H1 (cell line): ENCODE measurements at regions not wholly inside any gene's neighbourhood (a gene's known extent, or its start where the extent isn't known, plus 50 kb on each side); places are given as distances from the start of the nearest gene placed in this dataset.

Experiments
- CTCF ChIA-PET: fragments of 300-600 bp; sonication (Branson Sonifier 250); formaldehyde crosslinking; loops from one replicate; lab custom pipeline; 2021; ENCODE audit not compliant: partially characterized antibody; lab: Charles Lee
- POLR2A ChIA-PET: fragments of 300-600 bp; sonication (Branson Sonifier 250); formaldehyde crosslinking; loops from one replicate; lab custom pipeline; 2021; ENCODE audit warnings: inconsistent platforms; ENCODE audit not compliant: partially characterized antibody; lab: Charles Lee
- DNase-seq, 2 experiments: peaks; one replicate each; pipeline versions ENCODE4 v3.0.0 to v3.0.0-alpha.2; 2010 to 2022; ENCODE audit warnings: low spot score in 2 of 2, low read depth in 1 of 2, mixed read lengths in 1 of 2
- FAIRE-seq: peaks from 2 replicates; lab custom pipeline; 2011; peaks lifted over from hg19 to GRCh38; lab: Jason Lieb, UNC
- H2AFZ ChIP-seq: 2 replicates; pipeline ENCODE4 v1.8.1; 2012; ENCODE audit warnings: low read length, inconsistent platforms
- H2AK5ac ChIP-seq: 2 replicates; pipeline ENCODE4 v1.6.1; 2013; ENCODE audit warnings: low read depth, low read length
- H2BK120ac ChIP-seq: replicated peaks from 2 replicates; pipeline ENCODE3; 2013; ENCODE audit warnings: low read depth, low read length, inconsistent platforms
- H2BK12ac ChIP-seq: 2 replicates; pipeline ENCODE4 v1.6.1; 2013; ENCODE audit warnings: low read depth, low read length
- H2BK15ac ChIP-seq: 2 replicates; pipeline ENCODE4 v1.6.1; 2013; ENCODE audit warnings: low read length
- H2BK20ac ChIP-seq: 2 replicates; pipeline ENCODE4 v1.6.1; 2013; ENCODE audit warnings: low read length
- H2BK5ac ChIP-seq: 2 replicates; pipeline ENCODE4 v1.6.1; 2013; ENCODE audit warnings: low read depth, low read length
- H3K14ac ChIP-seq: 2 replicates; pipeline ENCODE4 v1.6.1; 2013; ENCODE audit warnings: inconsistent platforms; ENCODE audit not compliant: insufficient read length
- H3K18ac ChIP-seq: 2 replicates; pipeline ENCODE4 v1.6.1; 2013; ENCODE audit warnings: low read length; ENCODE audit errors: extremely low read depth
- H3K23ac ChIP-seq: 2 replicates; pipeline ENCODE4 v1.6.1; 2013; ENCODE audit warnings: inconsistent platforms; ENCODE audit not compliant: insufficient read length
- H3K23me2 ChIP-seq: 2 replicates; pipeline ENCODE4 v1.6.1; 2013; ENCODE audit warnings: low read depth, low read length
- H3K27ac ChIP-seq: 2 replicates; pipeline ENCODE4 v1.6.1; 2011; ENCODE audit warnings: low read depth, low read length, inconsistent platforms
- H3K27me3 ChIP-seq, 4 experiments: replicated peaks in 1 of 4; 1 replicate in 1 of 4; 2 replicates in 3 of 4; pipeline versions ENCODE4 v1.6.1 to v1.8.1; 2011 to 2013; ENCODE audit warnings: low read length in 3 of 4, mild to moderate bottlenecking in 3 of 4, inconsistent platforms in 2 of 4, mixed read lengths in 2 of 4, moderate library complexity in 1 of 4; ENCODE audit not compliant: control insufficient read depth in 3 of 4, insufficient read depth in 3 of 4; ENCODE audit errors: extremely low read depth in 1 of 4
- H3K36me3 ChIP-seq, 4 experiments: 2 replicates each; pipeline versions ENCODE4 v1.6.1 to v1.8.1; 2011 to 2013; ENCODE audit warnings: mild to moderate bottlenecking in 4 of 4, low read length in 3 of 4, moderate library complexity in 2 of 4, control low read depth in 1 of 4, inconsistent platforms in 1 of 4; ENCODE audit not compliant: insufficient read depth in 4 of 4, control insufficient read depth in 2 of 4
- H3K4ac ChIP-seq: replicated peaks from 2 replicates; pipeline ENCODE3; 2013; ENCODE audit warnings: low read length, low read depth, mixed read lengths, inconsistent platforms; ENCODE audit not compliant: insufficient read length
- H3K4me1 ChIP-seq, 4 experiments: replicated peaks in 1 of 4; 1 replicate in 1 of 4; 2 replicates in 3 of 4; pipeline versions ENCODE4 v1.6.1 to v1.8.1; 2011 to 2013; ENCODE audit warnings: low read length in 3 of 4, inconsistent platforms in 2 of 4, mixed read lengths in 1 of 4; ENCODE audit not compliant: insufficient read depth in 4 of 4, control insufficient read depth in 3 of 4
- H3K4me2 ChIP-seq, 2 experiments: 2 replicates each; pipeline versions ENCODE4 v1.6.1 to v1.8.1; 2011 to 2013; ENCODE audit warnings: low read depth in 2 of 2, low read length in 2 of 2, control low read depth in 1 of 2, inconsistent platforms in 1 of 2, mild to moderate bottlenecking in 1 of 2; ENCODE audit not compliant: insufficient read depth in 1 of 2
- H3K4me3 ChIP-seq, 4 experiments: fragments of 200-600, 300-600 bp in 1 of 4; sonication (generic), shearing (Covaris generic), sonication (Bioruptor Twin) in 1 of 4; 2 replicates each; pipeline versions ENCODE4 v1.5.1 to v1.8.1; 2011 to 2016; ENCODE audit warnings: low read length in 4 of 4, low read depth in 3 of 4, control low read depth in 2 of 4, inconsistent platforms in 2 of 4, mild to moderate bottlenecking in 2 of 4, mixed read lengths in 1 of 4, moderate library complexity in 1 of 4; ENCODE audit not compliant: insufficient read depth in 2 of 4; ENCODE audit errors: extremely low read depth in 1 of 4
- H3K56ac ChIP-seq: replicated peaks from 2 replicates; pipeline ENCODE3; 2013; ENCODE audit warnings: low read depth, mild to moderate bottlenecking, mixed read lengths, low read length, inconsistent platforms; ENCODE audit not compliant: insufficient read length
- H3K79me1 ChIP-seq: 2 replicates; pipeline ENCODE4 v1.6.1; 2013; ENCODE audit warnings: low read depth, low read length, control low read depth
- H3K79me2 ChIP-seq, 2 experiments: 2 replicates each; pipeline versions ENCODE4 v1.6.1 to v1.8.1; 2012 to 2013; ENCODE audit warnings: low read length in 2 of 2, mild to moderate bottlenecking in 2 of 2, inconsistent platforms in 1 of 2; ENCODE audit not compliant: insufficient read depth in 2 of 2, control insufficient read depth in 1 of 2
- H3K9ac ChIP-seq, 4 experiments: replicated peaks in 1 of 4; 1 replicate in 1 of 4; 2 replicates in 3 of 4; pipeline versions ENCODE4 v1.6.1 to v1.8.1; 2011 to 2013; ENCODE audit warnings: low read depth in 3 of 4, low read length in 3 of 4, control low read depth in 2 of 4, mild to moderate bottlenecking in 2 of 4, moderate library complexity in 2 of 4, inconsistent platforms in 1 of 4; ENCODE audit errors: extremely low read depth in 1 of 4
- H3K9me3 ChIP-seq, 2 experiments: 2 replicates each; pipeline versions ENCODE4 v1.6.1 to v1.8.1; 2012 to 2013; ENCODE audit warnings: mild to moderate bottlenecking in 2 of 2, moderate library complexity in 2 of 2, control low read depth in 1 of 2, inconsistent platforms in 1 of 2, low read depth in 1 of 2, low read length in 1 of 2, mixed read lengths in 1 of 2; ENCODE audit not compliant: insufficient read depth in 2 of 2
- H4K20me1 ChIP-seq, 2 experiments: replicated peaks in 1 of 2; 2 replicates each; pipeline versions ENCODE3 to v1.8.1; 2011 to 2013; ENCODE audit warnings: inconsistent platforms in 2 of 2, low read length in 2 of 2, mild to moderate bottlenecking in 1 of 2; ENCODE audit not compliant: insufficient read depth in 2 of 2, control insufficient read depth in 1 of 2
- H4K5ac ChIP-seq: 2 replicates; pipeline ENCODE4 v1.6.1; 2013; ENCODE audit warnings: low read length, low read depth, mixed read lengths, inconsistent platforms; ENCODE audit not compliant: insufficient read length
- H4K8ac ChIP-seq: 2 replicates; pipeline ENCODE4 v1.8.0; 2013; ENCODE audit warnings: mild to moderate bottlenecking, moderate library complexity, low read length, inconsistent platforms; ENCODE audit not compliant: insufficient read depth; ENCODE audit errors: extremely low read depth
- H4K91ac ChIP-seq: replicated peaks from 2 replicates; pipeline ENCODE3; 2013; ENCODE audit warnings: low read length, mixed read lengths, inconsistent platforms; ENCODE audit not compliant: insufficient read length
- CHD1 ChIP-seq: IDR thresholded peaks from 2 replicates; pipeline ENCODE4 v1.6.1; 2012; ENCODE audit warnings: low read depth, low read length, improper control_type of control experiment
- SAP30 ChIP-seq: fragments of 300-600 bp; sonication (generic); IDR thresholded peaks from 2 replicates; pipeline ENCODE4 v1.7.1; 2012; ENCODE audit warnings: low read length, moderate library complexity, mild to moderate bottlenecking, inconsistent platforms; ENCODE audit not compliant: insufficient read depth, insufficient replicate concordance
- SIX5 ChIP-seq: IDR thresholded peaks from 2 replicates; pipeline ENCODE4 v1.6.1; 2011; ENCODE audit warnings: mild to moderate bottlenecking, low read depth, low read length
- TCF12 ChIP-seq: IDR thresholded peaks from 2 replicates; pipeline ENCODE4 v1.6.1; 2011; ENCODE audit warnings: low read depth, mild to moderate bottlenecking, low read length
- YY1 ChIP-seq: IDR thresholded peaks from 2 replicates; pipeline ENCODE4 v1.6.1; 2011; ENCODE audit warnings: low read depth, mild to moderate bottlenecking, low read length
- WGBS, 2 experiments: shearing (Covaris generic) in 1 of 2; methylation state at CpG; one replicate each; pipeline versions ENCODE4 v1.1.6 to v1.1.7; 2013 to 2015; ENCODE audit warnings: low lambda C conversion rate in 2 of 2, mixed read lengths in 2 of 2, inconsistent platforms in 1 of 2, low coverage in 1 of 2, missing lambda C conversion rate in 1 of 2; ENCODE audit not compliant: insufficient replicate concordance in 2 of 2, insufficient coverage in 1 of 2, insufficient read length in 1 of 2; ENCODE audit errors: extremely low coverage in 1 of 2, missing lambda C conversion rate in 1 of 2; 5-methylcytosine and 5-hydroxymethylcytosine counted together

DNA sequence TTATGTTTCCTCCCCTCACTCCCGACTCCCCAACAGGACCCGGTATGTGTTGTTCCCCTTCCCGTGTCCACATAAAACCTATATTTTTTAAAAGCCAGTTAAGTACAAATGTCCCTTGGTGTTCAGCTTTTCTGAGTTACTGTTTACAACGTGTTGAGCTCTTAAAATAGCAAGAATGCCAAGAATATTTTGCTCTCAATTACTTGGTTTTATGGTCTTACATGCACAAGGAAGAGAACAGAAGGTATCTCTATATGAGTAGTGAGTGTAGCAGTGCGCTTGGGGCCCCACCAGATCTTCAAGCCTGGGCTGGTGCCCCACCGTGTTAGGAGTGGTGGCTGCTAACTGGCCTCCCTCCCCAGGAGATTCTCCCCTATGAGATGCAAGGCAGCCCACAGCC, 75.3 kb downstream of the RIN2 start:
- no peak overlapping the region for H3K4me3 ChIP-seq
- ChIA-PET CTCF (interaction anchor here (0.7 kb wide), 1 partner anchor 37 kb away, joined by 3 read pairs; no protein-coding TSS in a partner anchor), POLR2A (no interaction called here)
- H3K27ac ChIP-seq: no peak overlapping the region
- no peak overlapping the region for H2BK120ac ChIP-seq
- no peak overlapping the region for H2AFZ ChIP-seq
- no peaks in the 10 kb centered on the region for H3K27me3 ChIP-seq
- FAIRE-seq (no peak), DNase-seq (no peak)
- no peak overlapping the region for H3K23ac ChIP-seq
- no peaks in the 10 kb centered on the region for H3K23me2 ChIP-seq
- no peak overlapping the region for H2BK15ac ChIP-seq
- no peak overlapping the region for H3K18ac ChIP-seq
- no peak overlapping the region for H3K4me2 ChIP-seq
- no peaks in the 10 kb centered on the region for H3K36me3 ChIP-seq
- no peak overlapping the region for H3K14ac ChIP-seq
- H2BK12ac ChIP-seq: no peak overlapping the region
- no peak overlapping the region for H3K9ac ChIP-seq
- H3K4me1 ChIP-seq: no peaks in the 10 kb centered on the region
- no peak overlapping the region for H3K56ac ChIP-seq
- no peak overlapping the region for H4K8ac ChIP-seq
- TF ChIP-seq TCF12 (no peak), YY1 (no peak), CHD1 (no peak), SAP30 (no peak), SIX5 (no peak)
- no peak overlapping the region for H2BK5ac ChIP-seq
- H3K79me1 ChIP-seq: no peaks in the 10 kb centered on the region
- no peak overlapping the region for H4K5ac ChIP-seq
- H3K4ac ChIP-seq: no peak overlapping the region
- no peak overlapping the region for H2AK5ac ChIP-seq
- H3K79me2 ChIP-seq: no peaks in the 10 kb centered on the region
- 83% methylated on average over 6 of the region's 6 CpGs; no CpG with 5 or more reads in 1 of the 2 experiments for WGBS, 2 experiments
- no peaks in the 10 kb centered on the region for H3K9me3 ChIP-seq
- H4K91ac ChIP-seq: no peak overlapping the region
- H4K20me1 ChIP-seq: no peaks in the 10 kb centered on the region
- no peak overlapping the region for H2BK20ac ChIP-seq
